SU-DHL-6 (cell line): ENCODE measurements at regions not wholly inside any gene's neighbourhood (a gene's known extent, or its start where the extent isn't known, plus 50 kb on each side); places are given as distances from the start of the nearest gene placed in this dataset.

ENCODE experiments used
- EZH2phosphoT487 ChIP-seq: fragments of 200-600 bp; sonication (generic), shearing (Covaris generic); conservative IDR thresholded peaks from 2 replicates; pipeline ENCODE4 v1.6.1; 2018; ENCODE audit warnings: mild to moderate bottlenecking, antibody characterized with exemption, low read length, moderate library complexity, mixed read lengths
- TF ChIP-seq, protein P1 (sequence below): fragments of 200-600 bp; sonication (generic); IDR thresholded peaks from one replicate; pipeline ENCODE4 v1.5.1; 2017; ENCODE audit warnings: antibody characterized with exemption, mild to moderate bottlenecking, low read length, moderate library complexity; ENCODE audit not compliant: insufficient read depth, poor library complexity, severe bottlenecking

DNA sequence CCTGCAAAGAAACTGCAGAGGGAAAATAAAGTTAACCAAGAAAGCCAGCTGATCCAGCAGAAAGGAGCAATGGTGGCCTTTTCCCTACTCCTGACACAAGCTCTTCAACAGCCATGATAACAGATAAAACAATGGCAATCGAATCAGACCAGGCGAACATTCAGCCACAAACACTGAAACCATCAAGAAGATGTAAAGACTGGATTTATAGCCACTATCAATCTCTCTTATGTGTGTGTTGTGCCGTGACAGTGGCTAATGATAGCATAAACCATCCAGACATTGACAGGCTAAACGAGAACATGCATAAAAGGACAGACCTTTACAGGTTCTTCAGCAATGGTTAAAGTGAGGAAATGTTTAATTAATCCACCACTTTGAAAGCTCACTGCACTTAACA is 78.1 kb upstream of the RAB4A start:
- TF ChIP-seq, protein P1, sequence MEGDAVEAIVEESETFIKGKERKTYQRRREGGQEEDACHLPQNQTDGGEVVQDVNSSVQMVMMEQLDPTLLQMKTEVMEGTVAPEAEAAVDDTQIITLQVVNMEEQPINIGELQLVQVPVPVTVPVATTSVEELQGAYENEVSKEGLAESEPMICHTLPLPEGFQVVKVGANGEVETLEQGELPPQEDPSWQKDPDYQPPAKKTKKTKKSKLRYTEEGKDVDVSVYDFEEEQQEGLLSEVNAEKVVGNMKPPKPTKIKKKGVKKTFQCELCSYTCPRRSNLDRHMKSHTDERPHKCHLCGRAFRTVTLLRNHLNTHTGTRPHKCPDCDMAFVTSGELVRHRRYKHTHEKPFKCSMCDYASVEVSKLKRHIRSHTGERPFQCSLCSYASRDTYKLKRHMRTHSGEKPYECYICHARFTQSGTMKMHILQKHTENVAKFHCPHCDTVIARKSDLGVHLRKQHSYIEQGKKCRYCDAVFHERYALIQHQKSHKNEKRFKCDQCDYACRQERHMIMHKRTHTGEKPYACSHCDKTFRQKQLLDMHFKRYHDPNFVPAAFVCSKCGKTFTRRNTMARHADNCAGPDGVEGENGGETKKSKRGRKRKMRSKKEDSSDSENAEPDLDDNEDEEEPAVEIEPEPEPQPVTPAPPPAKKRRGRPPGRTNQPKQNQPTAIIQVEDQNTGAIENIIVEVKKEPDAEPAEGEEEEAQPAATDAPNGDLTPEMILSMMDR = no peak
- no peak for TF ChIP-seq EZH2phosphoT487
